ENCODE measurements at regions not wholly inside any gene's neighbourhood (a gene's known extent, or its start where the extent isn't known, plus 50 kb on each side); places are given as distances from the start of the nearest gene placed in this dataset.

- TF ChIP-seq POLR2A (IDR thresholded peaks at IDR 0.05; ENCODE audit: low read depth, low read length) (peak; percentile 98), POLR2AphosphoS5 (IDR thresholded peaks at IDR 0.05; ENCODE audit: low read length) (peak; percentile 91)
Observed at GRCh38 chr6:158869826-158870648, 50.9 kb upstream of the EZR start.
